ENCODE measurements at regions not wholly inside any gene's neighbourhood (a gene's known extent, or its start where the extent isn't known, plus 50 kb on each side); places are given as distances from the start of the nearest gene placed in this dataset.
"Not testable (repeated sequence)": the region's sequence is repeated elsewhere in the genome, so short reads cannot be mapped to it uniquely, and the experiment has no call there.

- peak; percentile 60 for DNase-seq (ENCODE audit: low spot score)
Measured at GRCh38 chr6:84871925-84872324, 107.5 kb upstream of the TBX18 start.

GRCh38 chr6:84870672-84871071 is 106.3 kb upstream of the TBX18 start:
- DNase-seq (ENCODE audit: low spot score), result no peak

GRCh38 chr6:84868149-84868548 is 103.8 kb upstream of the TBX18 start:
- no peak for DNase-seq (ENCODE audit: low spot score)

GRCh38 chr6:84867521-84867920 is 103.1 kb upstream of the TBX18 start:
- DNase-seq (ENCODE audit: low spot score), result peak; percentile 28

GRCh38 chr6:84866715-84867114 is 102.3 kb upstream of the TBX18 start:
- no peak for DNase-seq (ENCODE audit: low spot score)

GRCh38 chr6:84865372-84865771 is 101.0 kb upstream of the TBX18 start:
- not testable (repeated sequence) for DNase-seq (ENCODE audit: low spot score)

GRCh38 chr6:84862843-84863242 is 98.4 kb upstream of the TBX18 start:
- DNase-seq (ENCODE audit: low spot score), result no peak

GRCh38 chr6:84860920-84861319 is 96.5 kb upstream of the TBX18 start:
- DNase-seq (ENCODE audit: low spot score), result no peak

GRCh38 chr6:84860509-84860908 is 96.1 kb upstream of the TBX18 start:
- no peak for DNase-seq (ENCODE audit: low spot score)

- DNase-seq (ENCODE audit: low spot score), result no peak
Measured at GRCh38 chr6:84854811-84855400, 90.5 kb upstream of the TBX18 start.

GRCh38 chr6:84853901-84854300 is 89.5 kb upstream of the TBX18 start:
- DNase-seq (ENCODE audit: low spot score), result no peak

GRCh38 chr6:84848960-84849359 is 84.6 kb upstream of the TBX18 start:
- DNase-seq (ENCODE audit: low spot score), result no peak

GRCh38 chr6:84847390-84848160 is 83.2 kb upstream of the TBX18 start:
- DNase-seq (ENCODE audit: low spot score), result peak; percentile 24

- no peak for DNase-seq (ENCODE audit: low spot score)
Measured at GRCh38 chr6:84842525-84843166, 78.2 kb upstream of the TBX18 start.

- DNase-seq (ENCODE audit: low spot score), result not testable (repeated sequence)
Measured at GRCh38 chr6:84837068-84837866, 72.9 kb upstream of the TBX18 start.

GRCh38 chr6:84836366-84836765 is 72.0 kb upstream of the TBX18 start:
- peak; percentile 66 for DNase-seq (ENCODE audit: low spot score)

GRCh38 chr6:84835340-84835739 is 70.9 kb upstream of the TBX18 start:
- DNase-seq (ENCODE audit: low spot score), result no peak

- DNase-seq (ENCODE audit: low spot score), result not testable (repeated sequence)
Measured at GRCh38 chr6:84831924-84832323, 67.5 kb upstream of the TBX18 start.

GRCh38 chr6:84825461-84825860 is 61.1 kb upstream of the TBX18 start:
- DNase-seq (ENCODE audit: low spot score), result peak; percentile 82

GRCh38 chr6:84821314-84821713 is 56.9 kb upstream of the TBX18 start:
- not testable (repeated sequence) for DNase-seq (ENCODE audit: low spot score)

- DNase-seq (ENCODE audit: low spot score), result no peak
Measured at GRCh38 chr6:84816741-84817140, 52.3 kb upstream of the TBX18 start.

Measured in kidney tubule cell (primary cell).